NCI-H774 (cell line): ENCODE measurements at regions not wholly inside any gene's neighbourhood (a gene's known extent, or its start where the extent isn't known, plus 50 kb on each side); places are given as distances from the start of the nearest gene placed in this dataset.

ENCODE experiments used
- DNase-seq: peaks from one replicate; lab custom pipeline; 2025; lab: John Stamatoyannopoulos, UW

GRCh38 chr2:78024996-78025395 lies 502.8 kb upstream of the LRRTM4 start:
- DNase-seq = no peak

- no peak for DNase-seq
Measured at GRCh38 chr2:78029392-78029995, 507.3 kb upstream of the LRRTM4 start.

- no peak for DNase-seq
Measured at GRCh38 chr2:78034706-78035105, 512.5 kb upstream of the LRRTM4 start.

GRCh38 chr2:78035804-78036203 lies 513.6 kb upstream of the LRRTM4 start:
- DNase-seq = no peak

GRCh38 chr2:78051480-78051879 lies 529.3 kb upstream of the LRRTM4 start:
- no peak for DNase-seq

- DNase-seq = no peak
Measured at GRCh38 chr2:78056976-78057375, 534.8 kb upstream of the LRRTM4 start.

GRCh38 chr2:78061301-78061700 lies 539.1 kb upstream of the LRRTM4 start:
- no peak for DNase-seq

GRCh38 chr2:78061732-78062131 lies 539.6 kb upstream of the LRRTM4 start:
- no peak for DNase-seq

- no peak for DNase-seq
Measured at GRCh38 chr2:78063246-78064020, 541.3 kb upstream of the LRRTM4 start.

GRCh38 chr2:78065366-78065765 lies 543.2 kb upstream of the LRRTM4 start:
- DNase-seq = no peak

- no peak for DNase-seq
Measured at GRCh38 chr2:78068808-78069207, 546.6 kb upstream of the LRRTM4 start.

- DNase-seq = no peak
Measured at GRCh38 chr2:78070693-78071092, 548.5 kb upstream of the LRRTM4 start.

GRCh38 chr2:78077633-78078032 lies 555.5 kb upstream of the LRRTM4 start:
- DNase-seq = no peak

GRCh38 chr2:78082555-78082954 lies 560.4 kb upstream of the LRRTM4 start:
- no peak for DNase-seq

GRCh38 chr2:78093436-78093835 lies 571.3 kb upstream of the LRRTM4 start:
- no peak for DNase-seq

GRCh38 chr2:78109272-78109671 lies 587.1 kb upstream of the LRRTM4 start:
- DNase-seq = no peak

GRCh38 chr2:78115291-78115690 lies 593.1 kb upstream of the LRRTM4 start:
- no peak for DNase-seq

- no peak for DNase-seq
Measured at GRCh38 chr2:78118037-78118436, 595.9 kb upstream of the LRRTM4 start.

- no peak for DNase-seq
Measured at GRCh38 chr2:78120275-78120674, 598.1 kb upstream of the LRRTM4 start.

GRCh38 chr2:78125042-78125441 lies 602.9 kb upstream of the LRRTM4 start:
- DNase-seq = no peak

GRCh38 chr2:78127424-78127823 lies 605.2 kb upstream of the LRRTM4 start:
- DNase-seq = no peak

- no peak for DNase-seq
Measured at GRCh38 chr2:78132391-78133370, 610.5 kb upstream of the LRRTM4 start.
